Tibial nerve (tissue), 4 donors: ENCODE measurements at regions not wholly inside any gene's neighbourhood (a gene's known extent, or its start where the extent isn't known, plus 50 kb on each side); places are given as distances from the start of the nearest gene placed in this dataset.
"Not testable (repeated sequence)": the region's sequence is repeated elsewhere in the genome, so short reads cannot be mapped to it uniquely, and the experiment has no call there.

Source experiments
- DNase-seq, 2 donors: peaks; one replicate each; pipeline ENCODE4 v3.0.0-alpha.2; 2019; ENCODE audit warnings: low spot score in 2 of 2
- H3K27ac ChIP-seq, 4 donors: fragments of 200-600 bp; sonication (generic) in 3 of 4; one replicate each; pipeline ENCODE4 v1.5.1; 2017 to 2019; ENCODE audit warnings: mild to moderate bottlenecking in 1 of 4
- H3K27me3 ChIP-seq, 2 donors: fragments of 200-600 bp; sonication (generic) in 1 of 2; one replicate each; pipeline versions ENCODE4 v1.5.1 to v1.6.0; 2017 to 2019
- H3K36me3 ChIP-seq, 3 donors: fragments of 200-600 bp; sonication (generic); one replicate each; pipeline ENCODE4 v1.5.1; 2018 to 2019
- H3K4me1 ChIP-seq, 4 donors: fragments of 200-600 bp; sonication (generic) in 3 of 4; one replicate each; pipeline ENCODE4 v1.5.1; 2017 to 2019
- H3K4me3 ChIP-seq, 4 donors: fragments of 200-600 bp; sonication (generic) in 3 of 4; one replicate each; pipeline ENCODE4 v1.5.1; 2017 to 2019; ENCODE audit warnings: mild to moderate bottlenecking in 1 of 4, moderate library complexity in 1 of 4
- H3K9me3 ChIP-seq, 4 donors: fragments of 200-600 bp; sonication (generic) in 3 of 4; one replicate each; pipeline ENCODE4 v1.5.1; 2017 to 2019
- EP300 ChIP-seq, 2 donors: sonication (generic); formaldehyde crosslinking; IDR thresholded peaks; one replicate each; pipeline ENCODE4 v1.6.1; 2017; ENCODE audit warnings: antibody characterized with exemption in 2 of 2, mild to moderate bottlenecking in 1 of 2
- POLR2A ChIP-seq, 2 donors: fragments of 450-650 bp; IDR thresholded peaks; one replicate each; pipeline ENCODE4 v1.6.1; 2017; ENCODE audit warnings: antibody characterized with exemption in 2 of 2, mild to moderate bottlenecking in 2 of 2, moderate library complexity in 2 of 2
- WGBS, 2 donors: methylation state at CpG; one replicate each; pipeline ENCODE4 v1.1.5; 2018; 5-methylcytosine and 5-hydroxymethylcytosine counted together
- TF ChIP-seq, protein P1 (sequence below), 5 experiments: fragments of 200-600 bp in 3 of 5; fragments of 450-650 bp in 2 of 5; sonication (generic) in 3 of 5; IDR thresholded peaks; one replicate each; pipeline ENCODE4 v1.5.1; 2016 to 2019; ENCODE audit warnings: antibody characterized with exemption in 5 of 5, mild to moderate bottlenecking in 3 of 5, moderate library complexity in 2 of 5

DNA sequence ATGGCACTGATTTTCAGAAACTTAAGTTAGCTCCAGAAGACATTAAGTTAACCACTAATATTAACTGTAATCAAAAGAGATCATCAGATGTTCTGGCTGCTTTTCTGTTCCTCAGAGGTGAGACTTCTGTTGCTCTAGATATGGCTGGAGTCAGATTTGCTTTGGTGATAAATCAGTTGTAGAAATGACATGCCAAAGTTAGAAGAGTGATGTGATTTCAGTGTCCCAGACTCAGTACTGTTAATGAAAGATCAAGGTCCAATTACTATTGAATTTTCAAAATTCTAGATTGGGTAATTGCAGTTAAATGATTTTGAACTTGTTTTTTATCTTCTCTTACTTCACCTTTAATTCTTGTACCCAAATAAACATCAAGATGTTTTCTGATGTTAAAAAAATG, 402.4 kb upstream of the SYNCRIP start:
- no peak overlapping the region for H3K27ac ChIP-seq
- no peaks in the 10 kb centered on the region for H3K4me1 ChIP-seq
- DNase-seq = no peak
- no peaks in the 10 kb centered on the region for H3K27me3 ChIP-seq
- H3K36me3 ChIP-seq = no peaks in the 10 kb centered on the region
- H3K9me3 ChIP-seq = peaks cover 0 to 4% (median 0%) of the 10 kb centered on the region in 4 donors
- TF ChIP-seq POLR2A (IDR thresholded peaks at IDR 0.05) = no peak
- TF ChIP-seq, protein P1, sequence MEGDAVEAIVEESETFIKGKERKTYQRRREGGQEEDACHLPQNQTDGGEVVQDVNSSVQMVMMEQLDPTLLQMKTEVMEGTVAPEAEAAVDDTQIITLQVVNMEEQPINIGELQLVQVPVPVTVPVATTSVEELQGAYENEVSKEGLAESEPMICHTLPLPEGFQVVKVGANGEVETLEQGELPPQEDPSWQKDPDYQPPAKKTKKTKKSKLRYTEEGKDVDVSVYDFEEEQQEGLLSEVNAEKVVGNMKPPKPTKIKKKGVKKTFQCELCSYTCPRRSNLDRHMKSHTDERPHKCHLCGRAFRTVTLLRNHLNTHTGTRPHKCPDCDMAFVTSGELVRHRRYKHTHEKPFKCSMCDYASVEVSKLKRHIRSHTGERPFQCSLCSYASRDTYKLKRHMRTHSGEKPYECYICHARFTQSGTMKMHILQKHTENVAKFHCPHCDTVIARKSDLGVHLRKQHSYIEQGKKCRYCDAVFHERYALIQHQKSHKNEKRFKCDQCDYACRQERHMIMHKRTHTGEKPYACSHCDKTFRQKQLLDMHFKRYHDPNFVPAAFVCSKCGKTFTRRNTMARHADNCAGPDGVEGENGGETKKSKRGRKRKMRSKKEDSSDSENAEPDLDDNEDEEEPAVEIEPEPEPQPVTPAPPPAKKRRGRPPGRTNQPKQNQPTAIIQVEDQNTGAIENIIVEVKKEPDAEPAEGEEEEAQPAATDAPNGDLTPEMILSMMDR (IDR thresholded peaks at IDR 0.05) = no peak
- no peak for TF ChIP-seq EP300 (IDR thresholded peaks at IDR 0.05)
- no peak overlapping the region for H3K4me3 ChIP-seq

DNA sequence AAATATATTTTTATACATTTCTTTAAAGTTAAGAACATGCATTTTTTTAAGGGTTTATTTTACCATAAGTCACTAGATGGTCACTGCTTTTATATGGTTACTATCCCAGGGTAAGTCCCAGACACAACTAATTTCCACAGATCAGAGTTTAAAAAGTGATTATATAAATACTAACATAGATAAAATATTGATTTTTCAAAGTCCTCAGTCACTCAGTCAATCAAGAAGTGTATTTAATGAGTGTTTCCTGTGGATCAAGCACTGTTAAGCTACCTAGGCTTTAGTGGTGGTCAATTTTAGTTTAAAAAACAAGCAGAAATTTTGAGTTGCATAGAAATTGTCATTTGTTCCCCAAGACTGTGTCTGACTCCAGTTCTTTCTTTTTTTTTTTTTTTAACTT, 399.5 kb upstream of the SYNCRIP start:
- Histone ChIP-seq H3K36me3 (no peaks in the 10 kb centered on the region), H3K4me1 (no peaks in the 10 kb centered on the region), H3K9me3 (peaks cover 0 to 4% (median 0%) of the 10 kb centered on the region in 4 donors), H3K27me3 (no peaks in the 10 kb centered on the region), H3K4me3 (no peak overlapping the region), H3K27ac (no peak overlapping the region)
- TF ChIP-seq POLR2A (IDR thresholded peaks at IDR 0.05) (no peak), EP300 (IDR thresholded peaks at IDR 0.05) (no peak)
- TF ChIP-seq, protein P1 (IDR thresholded peaks at IDR 0.05) = no peak
- DNase-seq = no peak

DNA sequence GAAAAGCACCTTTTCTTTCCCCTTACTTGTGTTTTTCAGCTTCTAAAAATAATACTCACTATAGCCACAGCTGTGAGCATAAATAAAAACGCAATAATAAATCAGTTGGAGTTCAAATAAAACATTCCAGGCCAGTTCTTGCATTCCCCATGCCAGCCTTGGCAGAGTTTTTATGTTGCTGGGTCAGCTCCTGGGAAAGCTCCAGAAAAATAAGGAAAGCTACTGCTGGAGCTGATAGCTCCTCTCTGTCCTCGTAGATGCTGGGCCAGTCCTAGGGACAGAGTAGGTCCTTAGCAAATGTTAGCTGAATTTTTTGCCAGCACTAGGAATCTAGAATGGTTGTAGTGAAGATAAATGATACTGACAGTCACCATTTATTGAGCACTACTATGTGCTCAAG, 389.0 kb upstream of the SYNCRIP start:
- DNase-seq = no peak
- H3K9me3 ChIP-seq = peaks cover 0 to 6% (median 0%) of the 10 kb centered on the region in 4 donors
- no peaks in the 10 kb centered on the region for H3K4me1 ChIP-seq
- H3K27ac ChIP-seq = no peak overlapping the region
- TF ChIP-seq POLR2A (IDR thresholded peaks at IDR 0.05) (no peak), EP300 (IDR thresholded peaks at IDR 0.05) (no peak)
- TF ChIP-seq, protein P1 (IDR thresholded peaks at IDR 0.05) = no peak
- H3K36me3 ChIP-seq = no peaks in the 10 kb centered on the region
- H3K4me3 ChIP-seq = no peak overlapping the region
- WGBS, 2 donors = 37 to 54% methylated on average over 2 of the region's 2 CpGs
- H3K27me3 ChIP-seq = no peaks in the 10 kb centered on the region

DNA sequence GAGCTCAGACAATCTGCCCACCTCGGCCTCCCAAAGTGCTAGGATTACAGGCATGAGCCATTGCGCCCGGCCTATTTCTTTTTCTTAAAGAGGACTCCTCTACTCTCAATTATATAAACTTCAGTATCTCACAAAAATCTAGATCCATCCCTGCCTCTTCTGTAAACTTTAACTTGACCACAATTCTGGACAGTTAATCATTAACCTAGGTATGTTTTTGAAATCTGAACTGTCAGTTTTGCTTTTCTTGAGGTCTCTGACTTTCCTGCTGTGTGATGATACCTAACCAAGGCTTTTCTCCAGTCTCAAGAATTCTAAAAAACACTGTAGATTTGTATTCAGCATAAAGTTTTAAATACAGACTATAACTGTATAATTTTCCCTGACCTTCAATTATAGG, 388.2 kb upstream of the SYNCRIP start:
- WGBS, 2 donors = 83 to 84% methylated on average over 3 of the region's 3 CpGs
- H3K27ac ChIP-seq = no peak overlapping the region

DNA sequence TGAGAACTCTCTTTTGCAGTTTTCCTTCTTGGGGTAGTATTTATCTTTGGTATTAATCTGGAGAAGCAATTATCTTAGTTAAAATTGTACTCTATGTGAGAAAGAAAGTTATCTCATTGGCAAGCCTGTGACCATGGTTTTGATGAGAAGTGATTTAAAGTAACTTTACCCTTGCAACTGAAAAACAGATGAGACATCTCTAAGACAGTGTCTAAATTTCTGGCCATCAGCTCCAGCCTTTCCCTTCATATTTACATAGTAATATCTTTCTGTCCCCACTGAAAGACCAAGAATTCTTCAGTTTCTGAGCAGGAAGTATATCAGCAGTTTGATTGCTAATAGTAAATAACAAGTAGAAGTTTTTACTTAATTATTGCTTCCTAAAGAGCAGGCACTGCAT, 386.1 kb upstream of the SYNCRIP start:
- DNase-seq = no peak
- TF ChIP-seq EP300 (IDR thresholded peaks at IDR 0.05) (no peak), POLR2A (IDR thresholded peaks at IDR 0.05) (no peak)
- TF ChIP-seq, protein P1 (IDR thresholded peaks at IDR 0.05) = no peak
- Histone ChIP-seq H3K4me1 (no peaks in the 10 kb centered on the region), H3K27ac (no peak overlapping the region), H3K4me3 (no peak overlapping the region), H3K27me3 (no peaks in the 10 kb centered on the region), H3K36me3 (no peaks in the 10 kb centered on the region), H3K9me3 (peaks cover 0 to 6% (median 0%) of the 10 kb centered on the region in 4 donors)

More for the DNA sequence above, 388.2 kb upstream of the SYNCRIP start:
- H3K4me3 ChIP-seq = no peak overlapping the region
- H3K9me3 ChIP-seq = peaks cover 0 to 6% (median 0%) of the 10 kb centered on the region in 4 donors
- no peaks in the 10 kb centered on the region for H3K4me1 ChIP-seq
- H3K27me3 ChIP-seq = no peaks in the 10 kb centered on the region
- no peak for DNase-seq
- H3K36me3 ChIP-seq = no peaks in the 10 kb centered on the region
- TF ChIP-seq, protein P1 (IDR thresholded peaks at IDR 0.05) = no peak
- TF ChIP-seq EP300 (IDR thresholded peaks at IDR 0.05) (no peak), POLR2A (IDR thresholded peaks at IDR 0.05) (no peak)

DNA sequence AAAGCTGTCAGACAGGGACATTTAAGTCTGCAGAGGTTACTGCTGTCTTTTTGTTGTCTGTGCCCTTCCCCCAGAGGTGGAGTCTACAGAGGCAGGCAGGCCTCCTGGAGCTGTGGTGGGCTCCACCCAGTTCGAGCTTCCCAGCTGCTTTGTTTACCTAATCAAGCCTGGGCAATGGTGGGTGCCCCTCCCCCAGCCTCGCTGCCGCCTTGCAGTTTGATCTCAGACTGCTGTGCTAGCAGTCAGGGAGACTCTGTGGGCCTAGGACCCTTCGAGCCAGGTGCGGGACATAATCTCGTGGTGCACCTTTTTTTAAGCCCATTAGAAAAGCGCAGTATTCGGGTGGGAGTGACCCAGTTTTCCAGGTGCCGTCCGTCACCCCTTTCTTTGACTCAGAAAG, 384.2 kb upstream of the SYNCRIP start:
- not testable (repeated sequence) for H3K36me3 ChIP-seq, H3K4me1 ChIP-seq, H3K27ac ChIP-seq, H3K4me3 ChIP-seq, DNase-seq, H3K27me3 ChIP-seq, H3K9me3 ChIP-seq
- WGBS, 2 donors = 62 to 66% methylated on average over 8 to 10 of the region's 10 CpGs
